ENCODE measurements at regions not wholly inside any gene's neighbourhood (a gene's known extent, or its start where the extent isn't known, plus 50 kb on each side); places are given as distances from the start of the nearest gene placed in this dataset.

DNA sequence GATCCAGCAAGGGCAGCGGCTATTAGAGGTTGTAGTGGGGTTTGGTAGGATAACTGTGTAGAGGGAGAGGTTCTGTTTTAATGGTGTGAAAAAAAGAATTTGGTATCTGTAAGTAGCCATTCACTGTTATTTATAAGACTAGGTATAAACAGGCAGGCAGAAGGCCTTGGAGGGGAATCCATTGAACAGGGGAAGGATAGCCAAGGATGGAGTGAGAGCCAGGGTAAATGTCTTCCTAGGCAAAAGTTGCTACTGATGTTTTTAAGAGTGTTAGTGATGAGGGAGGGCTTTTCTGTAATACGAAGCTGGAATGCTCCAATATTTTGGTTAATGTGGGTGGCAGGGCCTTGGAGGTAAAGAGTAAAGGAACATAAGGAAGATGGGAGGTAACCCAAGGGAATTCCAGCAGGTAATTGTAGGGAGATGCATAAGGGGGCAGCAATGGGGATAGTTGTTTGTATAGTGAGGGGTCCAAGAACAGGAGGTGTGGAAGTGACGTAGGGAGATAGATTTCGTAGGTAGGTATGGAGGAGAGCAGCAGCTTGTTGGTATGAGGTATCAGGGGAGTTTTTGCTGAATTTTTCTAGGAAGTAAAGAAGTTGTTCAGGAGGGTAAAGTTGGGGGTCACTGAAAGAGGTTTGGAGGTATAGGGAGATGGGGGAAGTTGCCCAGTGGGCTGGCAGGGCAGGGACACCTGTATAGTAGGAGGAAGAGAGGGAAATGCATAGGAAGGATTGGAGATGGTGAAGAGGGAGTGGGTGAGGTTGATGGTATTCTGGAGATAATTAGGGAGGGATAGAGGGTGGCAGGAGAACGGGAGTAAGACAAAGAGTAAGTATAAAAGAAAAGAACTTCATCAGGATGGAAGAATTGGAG is 752.4 kb upstream of the ADGRB3 start:
- Histone ChIP-seq H3K36me3 (ENCODE audit: control insufficient read depth in 2 of 2, extremely low read depth in 1 of 2, insufficient read depth in 2 of 2, low read length in 2 of 2) (no peaks in the 10 kb centered on the region), H3K79me2 (ENCODE audit: control insufficient read depth, insufficient read depth, low read length) (no peaks in the 10 kb centered on the region), H3K9me3 (replicated peaks; ENCODE audit: control insufficient read depth, insufficient read depth, low read length) (peaks cover 3% of the 10 kb centered on the region), H3K9me1 (replicated peaks; ENCODE audit: control insufficient read depth, extremely low read depth, insufficient read depth, low read length) (no peaks in the 10 kb centered on the region), H3K27ac (ENCODE audit: insufficient read depth, low read depth, low read length) (no peak overlapping the region), H3K9ac (replicated peaks; ENCODE audit: extremely low read depth, insufficient read depth, low read length) (no peak overlapping the region), H3K4me2 (ENCODE audit: insufficient read depth, low read length) (no peak overlapping the region), H4K20me1 (replicated peaks; ENCODE audit: control insufficient read depth, extremely low read depth, insufficient read depth, low read length) (no peaks in the 10 kb centered on the region), H2AFZ (ENCODE audit: low read depth, low read length) (no peak overlapping the region), H3K4me1 (ENCODE audit: control insufficient read depth, extremely low read depth, insufficient read depth, low read length) (no peaks in the 10 kb centered on the region), H3K4me3 (replicated peaks in 1 of 3; ENCODE audit: insufficient read depth in 1 of 3, low read depth in 1 of 3, low read length in 3 of 3) (no peak overlapping the region), H3K27me3 (ENCODE audit: control insufficient read depth in 2 of 2, insufficient read depth in 2 of 2, low read length in 2 of 2) (no peaks in the 10 kb centered on the region)
- DNase-seq (ENCODE audit: low read depth, low spot score) (no peak), FAIRE-seq (no peak)
- intact Hi-C loops (cut with micrococcal nuclease) (no loop called here), dilution Hi-C loops (cut with MboI; ENCODE audit: extremely low pct_ligation_motif_present, low sequenced_read_pairs) (no loop called here)
- BruUV-seq (replicated peaks): no TSS peak
- TF ChIP-seq POLR2AphosphoS5 (IDR thresholded peaks at IDR 0.05; ENCODE audit: insufficient read depth, low read depth, low read length): no peak
- TF ChIP-seq, protein P1, sequence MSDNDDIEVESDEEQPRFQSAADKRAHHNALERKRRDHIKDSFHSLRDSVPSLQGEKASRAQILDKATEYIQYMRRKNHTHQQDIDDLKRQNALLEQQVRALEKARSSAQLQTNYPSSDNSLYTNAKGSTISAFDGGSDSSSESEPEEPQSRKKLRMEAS (IDR thresholded peaks at IDR 0.05; ENCODE audit: insufficient read depth, insufficient read length): no peak
- TF ChIP-seq JUN (IDR thresholded peaks at IDR 0.05; ENCODE audit: borderline replicate concordance, insufficient read depth, insufficient read length, low read depth): no peak
- TF ChIP-seq MYC (IDR thresholded peaks at IDR 0.05; ENCODE audit: low read depth, low read length): no peak
- no peak for TF ChIP-seq GATA2 (IDR thresholded peaks at IDR 0.05; ENCODE audit: insufficient read depth, insufficient read length, low read depth, low read length)
- TF ChIP-seq FOS (IDR thresholded peaks at IDR 0.05; ENCODE audit: borderline replicate concordance, insufficient read depth, low read length): no peak
- TF ChIP-seq POLR2A (IDR thresholded peaks at IDR 0.05; ENCODE audit: low read depth, low read length): no peak
- no peak for TF ChIP-seq EZH2 (IDR thresholded peaks at IDR 0.05; ENCODE audit: borderline replicate concordance, low read depth, low read length, severe bottlenecking)
- TF ChIP-seq, protein P2, sequence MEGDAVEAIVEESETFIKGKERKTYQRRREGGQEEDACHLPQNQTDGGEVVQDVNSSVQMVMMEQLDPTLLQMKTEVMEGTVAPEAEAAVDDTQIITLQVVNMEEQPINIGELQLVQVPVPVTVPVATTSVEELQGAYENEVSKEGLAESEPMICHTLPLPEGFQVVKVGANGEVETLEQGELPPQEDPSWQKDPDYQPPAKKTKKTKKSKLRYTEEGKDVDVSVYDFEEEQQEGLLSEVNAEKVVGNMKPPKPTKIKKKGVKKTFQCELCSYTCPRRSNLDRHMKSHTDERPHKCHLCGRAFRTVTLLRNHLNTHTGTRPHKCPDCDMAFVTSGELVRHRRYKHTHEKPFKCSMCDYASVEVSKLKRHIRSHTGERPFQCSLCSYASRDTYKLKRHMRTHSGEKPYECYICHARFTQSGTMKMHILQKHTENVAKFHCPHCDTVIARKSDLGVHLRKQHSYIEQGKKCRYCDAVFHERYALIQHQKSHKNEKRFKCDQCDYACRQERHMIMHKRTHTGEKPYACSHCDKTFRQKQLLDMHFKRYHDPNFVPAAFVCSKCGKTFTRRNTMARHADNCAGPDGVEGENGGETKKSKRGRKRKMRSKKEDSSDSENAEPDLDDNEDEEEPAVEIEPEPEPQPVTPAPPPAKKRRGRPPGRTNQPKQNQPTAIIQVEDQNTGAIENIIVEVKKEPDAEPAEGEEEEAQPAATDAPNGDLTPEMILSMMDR (IDR thresholded peaks at IDR 0.05; ENCODE audit: extremely low read depth in 1 of 2, insufficient read depth in 1 of 2, low read depth in 1 of 2, low read length in 2 of 2): no peak
- ChIA-PET CTCF (no interaction called here), POLR2A (no interaction called here)

Data from endothelial cell of umbilical vein (primary cell).